GM12875 (cell line): ENCODE measurements at regions not wholly inside any gene's neighbourhood (a gene's known extent, or its start where the extent isn't known, plus 50 kb on each side); places are given as distances from the start of the nearest gene placed in this dataset.

Experiments
- H3K4me3 ChIP-seq: one replicate; pipeline ENCODE4 v1.5.1; 2011; ENCODE audit warnings: low read depth, low read length, control low read depth
- TF ChIP-seq, protein P1 (sequence below): IDR thresholded peaks from 2 replicates; pipeline ENCODE4 v1.5.1; 2011; ENCODE audit warnings: low read depth, mild to moderate bottlenecking, control low read depth, inconsistent platforms, low read length, moderate library complexity, borderline replicate concordance; ENCODE audit not compliant: insufficient read depth

- TF ChIP-seq, protein P1, sequence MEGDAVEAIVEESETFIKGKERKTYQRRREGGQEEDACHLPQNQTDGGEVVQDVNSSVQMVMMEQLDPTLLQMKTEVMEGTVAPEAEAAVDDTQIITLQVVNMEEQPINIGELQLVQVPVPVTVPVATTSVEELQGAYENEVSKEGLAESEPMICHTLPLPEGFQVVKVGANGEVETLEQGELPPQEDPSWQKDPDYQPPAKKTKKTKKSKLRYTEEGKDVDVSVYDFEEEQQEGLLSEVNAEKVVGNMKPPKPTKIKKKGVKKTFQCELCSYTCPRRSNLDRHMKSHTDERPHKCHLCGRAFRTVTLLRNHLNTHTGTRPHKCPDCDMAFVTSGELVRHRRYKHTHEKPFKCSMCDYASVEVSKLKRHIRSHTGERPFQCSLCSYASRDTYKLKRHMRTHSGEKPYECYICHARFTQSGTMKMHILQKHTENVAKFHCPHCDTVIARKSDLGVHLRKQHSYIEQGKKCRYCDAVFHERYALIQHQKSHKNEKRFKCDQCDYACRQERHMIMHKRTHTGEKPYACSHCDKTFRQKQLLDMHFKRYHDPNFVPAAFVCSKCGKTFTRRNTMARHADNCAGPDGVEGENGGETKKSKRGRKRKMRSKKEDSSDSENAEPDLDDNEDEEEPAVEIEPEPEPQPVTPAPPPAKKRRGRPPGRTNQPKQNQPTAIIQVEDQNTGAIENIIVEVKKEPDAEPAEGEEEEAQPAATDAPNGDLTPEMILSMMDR, result no peak
- no peak overlapping the region for H3K4me3 ChIP-seq
Measured at GRCh38 chr16:5385115-5385514, 287.5 kb upstream of the EEF2KMT start.

- TF ChIP-seq, protein P1, result no peak
- no peak overlapping the region for H3K4me3 ChIP-seq
Measured at GRCh38 chr16:5383737-5384136, 286.1 kb upstream of the EEF2KMT start.

GRCh38 chr16:5382484-5382883 lies 284.9 kb upstream of the EEF2KMT start:
- TF ChIP-seq, protein P1, result no peak
- H3K4me3 ChIP-seq, result no peak overlapping the region

DNA sequence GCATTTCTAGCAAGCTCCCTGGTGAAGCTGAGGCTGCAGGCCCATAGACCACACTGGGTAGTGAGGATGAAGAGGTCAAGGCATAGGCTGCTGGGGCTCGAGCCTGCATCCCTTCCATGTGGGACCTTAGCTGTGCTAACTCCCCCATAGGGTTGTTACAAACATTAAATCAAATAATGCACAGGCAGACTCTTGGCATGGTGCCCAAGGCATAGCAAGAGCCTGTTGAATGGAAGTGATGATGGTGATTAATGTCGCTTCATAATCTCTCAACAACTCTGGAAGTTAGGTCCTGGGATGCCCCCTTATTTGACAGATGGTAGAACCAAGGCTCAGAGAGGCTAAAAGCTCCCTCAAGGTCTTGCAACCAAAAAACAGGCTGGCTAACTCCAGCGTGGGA lies 283.9 kb upstream of the EEF2KMT start:
- TF ChIP-seq, protein P1, result no peak
- no peak overlapping the region for H3K4me3 ChIP-seq

- TF ChIP-seq, protein P1, result no peak
Measured at GRCh38 chr16:5379954-5380353, 282.4 kb upstream of the EEF2KMT start.

GRCh38 chr16:5378531-5378930 lies 280.9 kb upstream of the EEF2KMT start:
- TF ChIP-seq, protein P1, result no peak
- no peak overlapping the region for H3K4me3 ChIP-seq

More at GRCh38 chr16:5379954-5380353, 282.4 kb upstream of the EEF2KMT start:
- H3K4me3 ChIP-seq, result no peak overlapping the region

- TF ChIP-seq, protein P1, result no peak
- no peak overlapping the region for H3K4me3 ChIP-seq
Measured at GRCh38 chr16:5377280-5377898, 279.8 kb upstream of the EEF2KMT start.
